SU-DHL-6 (cell line): ENCODE measurements at regions not wholly inside any gene's neighbourhood (a gene's known extent, or its start where the extent isn't known, plus 50 kb on each side); places are given as distances from the start of the nearest gene placed in this dataset.

Experiments used
- H2AFZ ChIP-seq: fragments of 200-600 bp; sonication (generic); 2 replicates; pipeline ENCODE4 v1.6.1; 2014; ENCODE audit warnings: low read depth, mild to moderate bottlenecking, moderate library complexity, mixed read lengths, antibody characterized with exemption, low read length; ENCODE audit not compliant: severe bottlenecking
- H3F3A ChIP-seq: fragments of 200-600 bp; shearing (Covaris generic); 2 replicates; pipeline ENCODE4 v1.6.0; 2016; ENCODE audit warnings: antibody characterized with exemption, mild to moderate bottlenecking; ENCODE audit not compliant: insufficient read depth
- H3K27ac ChIP-seq: fragments of 200-600 bp; sonication (generic); 2 replicates; pipeline ENCODE4 v1.5.1; 2016; ENCODE audit warnings: low read depth, mild to moderate bottlenecking, low read length, moderate library complexity, mixed read lengths
- H3K27me3 ChIP-seq: fragments of 200-600 bp; sonication (generic), shearing (Covaris generic); 2 replicates; pipeline ENCODE4 v1.6.0; 2014; ENCODE audit warnings: mild to moderate bottlenecking, low read length
- H3K36me3 ChIP-seq: fragments of 200-600 bp; sonication (generic); 2 replicates; pipeline ENCODE4 v1.6.1; 2014; ENCODE audit warnings: mild to moderate bottlenecking, low read length, mixed read lengths
- H3K4me2 ChIP-seq: fragments of 300-600, 200-600 bp; shearing (Covaris generic), sonication (generic); 2 replicates; pipeline ENCODE4 v1.6.0; 2014; ENCODE audit warnings: low read length, low read depth, mild to moderate bottlenecking; ENCODE audit not compliant: poor library complexity, severe bottlenecking
- H3K4me3 ChIP-seq: fragments of 200-600 bp; sonication (generic); 2 replicates; pipeline ENCODE4 v1.5.1; 2014; ENCODE audit warnings: antibody characterized with exemption, low read length, mild to moderate bottlenecking, mixed read lengths; ENCODE audit not compliant: insufficient read depth, poor library complexity, severe bottlenecking
- H3K79me2 ChIP-seq: fragments of 200-600 bp; sonication (generic); 2 replicates; pipeline ENCODE4 v1.6.1; 2014; ENCODE audit warnings: mild to moderate bottlenecking, low read length, moderate library complexity; ENCODE audit not compliant: insufficient read depth
- H3K9ac ChIP-seq: fragments of 200-600 bp; sonication (generic); 2 replicates; pipeline ENCODE4 v1.7.0; 2014; ENCODE audit warnings: mild to moderate bottlenecking, low read length
- H3K9me2 ChIP-seq: fragments of 200-600 bp; sonication (generic); replicated peaks from 2 replicates; pipeline ENCODE4 v1.6.1; 2014; ENCODE audit warnings: low read length; ENCODE audit not compliant: insufficient read depth
- H3K9me3 ChIP-seq: fragments of 200-600 bp; sonication (generic); 2 replicates; pipeline ENCODE4 v1.6.1; 2014; ENCODE audit warnings: low read length, mixed read lengths; ENCODE audit not compliant: insufficient read depth
- H4K20me1 ChIP-seq: fragments of 200-600 bp; sonication (generic); 2 replicates; pipeline ENCODE4 v1.6.1; 2014; ENCODE audit warnings: low read depth, mild to moderate bottlenecking, antibody characterized with exemption, low read length, moderate library complexity, mixed read lengths
- CTCF ChIP-seq: fragments of 200-600 bp; sonication (generic); IDR thresholded peaks from one replicate; pipeline ENCODE4 v1.5.1; 2017; ENCODE audit warnings: antibody characterized with exemption, mild to moderate bottlenecking, low read length, moderate library complexity; ENCODE audit not compliant: insufficient read depth, poor library complexity, severe bottlenecking
- EZH2phosphoT487 ChIP-seq: fragments of 200-600 bp; sonication (generic), shearing (Covaris generic); conservative IDR thresholded peaks from 2 replicates; pipeline ENCODE4 v1.6.1; 2018; ENCODE audit warnings: mild to moderate bottlenecking, antibody characterized with exemption, low read length, moderate library complexity, mixed read lengths

- no peaks in the 10 kb centered on the region for H3K27me3 ChIP-seq
- H2AFZ ChIP-seq = no peak overlapping the region
- no peak overlapping the region for H3K4me2 ChIP-seq
Measured at GRCh38 chr5:142221091-142221860, 103.5 kb downstream of the SPRY4 start.

GRCh38 chr5:142219146-142219545 lies 105.7 kb downstream of the SPRY4 start:
- TF ChIP-seq CTCF = no peak
- no peak for TF ChIP-seq EZH2phosphoT487
- Histone ChIP-seq H4K20me1 (no peaks in the 10 kb centered on the region), H2AFZ (no peak overlapping the region), H3K4me3 (no peak overlapping the region), H3K9me3 (no peaks in the 10 kb centered on the region), H3K9me2 (no peaks in the 10 kb centered on the region), H3K9ac (no peak overlapping the region), H3K27me3 (no peaks in the 10 kb centered on the region), H3K79me2 (no peaks in the 10 kb centered on the region), H3K4me2 (no peak overlapping the region), H3F3A (peaks cover 4% of the 10 kb centered on the region), H3K27ac (no peak overlapping the region), H3K36me3 (no peaks in the 10 kb centered on the region)

More at GRCh38 chr5:142221091-142221860, 103.5 kb downstream of the SPRY4 start:
- H3K36me3 ChIP-seq = no peaks in the 10 kb centered on the region
- no peak overlapping the region for H3K27ac ChIP-seq
- H3K4me3 ChIP-seq = no peak overlapping the region
- H3K79me2 ChIP-seq = no peaks in the 10 kb centered on the region
- peaks cover 6% of the 10 kb centered on the region for H3F3A ChIP-seq
- no peaks in the 10 kb centered on the region for H3K9me3 ChIP-seq
- no peak overlapping the region for H3K9ac ChIP-seq
- H4K20me1 ChIP-seq = no peaks in the 10 kb centered on the region
- no peak for TF ChIP-seq CTCF
- no peak for TF ChIP-seq EZH2phosphoT487
- H3K9me2 ChIP-seq = no peaks in the 10 kb centered on the region

DNA sequence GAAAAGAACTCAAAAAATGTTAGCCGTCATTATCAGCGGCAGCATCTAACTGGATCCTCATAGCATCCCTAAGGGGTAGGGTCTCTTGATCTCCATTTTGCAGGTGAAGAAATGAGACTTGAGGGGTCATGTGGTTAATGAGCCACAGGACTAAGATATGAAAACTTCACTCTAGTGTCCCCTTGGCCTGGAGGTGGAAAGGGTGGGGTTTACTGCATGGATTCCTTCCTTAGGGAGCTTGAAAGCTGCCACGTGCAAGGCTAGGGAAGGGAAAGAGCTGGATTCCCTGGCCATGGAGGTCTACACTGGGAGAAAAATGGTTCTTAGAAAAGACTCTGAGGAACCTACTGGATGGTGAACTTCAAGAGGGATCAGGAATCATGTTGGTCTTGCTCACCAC lies 107.9 kb downstream of the SPRY4 start:
- no peak for TF ChIP-seq EZH2phosphoT487
- no peak for TF ChIP-seq CTCF
- H3K27ac ChIP-seq = no peak overlapping the region

More for the DNA sequence above, 107.9 kb downstream of the SPRY4 start:
- H2AFZ ChIP-seq = no peak overlapping the region
- no peak overlapping the region for H3K9ac ChIP-seq
- H3F3A ChIP-seq = no peaks in the 10 kb centered on the region
- no peak overlapping the region for H3K4me3 ChIP-seq
- H3K79me2 ChIP-seq = no peaks in the 10 kb centered on the region
- no peaks in the 10 kb centered on the region for H3K36me3 ChIP-seq
- H3K9me3 ChIP-seq = no peaks in the 10 kb centered on the region
- no peaks in the 10 kb centered on the region for H3K9me2 ChIP-seq
- no peaks in the 10 kb centered on the region for H4K20me1 ChIP-seq
- H3K4me2 ChIP-seq = no peak overlapping the region
- no peaks in the 10 kb centered on the region for H3K27me3 ChIP-seq
